HepG2 (cell line): ENCODE measurements at regions not wholly inside any gene's neighbourhood (a gene's known extent, or its start where the extent isn't known, plus 50 kb on each side); places are given as distances from the start of the nearest gene placed in this dataset.

Experiments used
- ATAC-seq: fragments of 200-7000 bp; cut with Tn5 transposase; 3 replicates; pipeline ENCODE4 v1.9.1; 2020; ENCODE audit warnings: mild to moderate bottlenecking, moderate library complexity
- BruUV-seq: library from RNA; stranded (reverse); fragments of 400-500 nt; replicated peaks from 2 replicates; lab custom pipeline; 2021; lab: Mats Ljungman, UMichigan
- CTCF ChIA-PET: fragments of 300-600 bp; formaldehyde crosslinking; extraction: SDS; loops from one replicate; lab custom pipeline; 2021; ENCODE audit warnings: low total read pairs, inconsistent platforms, low intra/inter-chr PET ratio; lab: Yijun Ruan, JAX
- POLR2A ChIA-PET: fragments of 350-600 bp; sonication (Branson Sonifier 250); formaldehyde crosslinking; loops from one replicate; lab custom pipeline; 2020; ENCODE audit warnings: antibody characterized with exemption, inconsistent platforms; lab: Yijun Ruan, JAX
- DNase-seq: peaks from one replicate; pipeline ENCODE4 v3.0.0-alpha.2; 2015; ENCODE audit warnings: low spot score
- FAIRE-seq: peaks from 3 replicates; lab custom pipeline; 2011; peaks lifted over from hg19 to GRCh38; lab: Jason Lieb, UNC
- H2AFZ ChIP-seq: one replicate; pipeline ENCODE4 v1.6.1; 2011; ENCODE audit warnings: low read length, inconsistent platforms
- H3K27ac ChIP-seq: fragments of 300-600 bp; 3 replicates; pipeline ENCODE4 v1.8.0; 2011; ENCODE audit warnings: mixed run types, mild to moderate bottlenecking, mixed read lengths, low read length, inconsistent platforms; ENCODE audit not compliant: insufficient read depth; ENCODE audit errors: extremely low read length
- H3K27me3 ChIP-seq, 2 experiments: fragments of 200-600 bp in 1 of 2; 2 replicates in 1 of 2; 3 replicates in 1 of 2; pipeline versions ENCODE4 v1.6.0 to v1.8.0; 2011; ENCODE audit warnings: low read length in 2 of 2, mild to moderate bottlenecking in 2 of 2, moderate library complexity in 2 of 2, inconsistent platforms in 1 of 2; ENCODE audit not compliant: insufficient read depth in 2 of 2, control insufficient read depth in 1 of 2
- H3K36me3 ChIP-seq, 2 experiments: fragments of 200-600 bp in 1 of 2; replicated peaks in 1 of 2; 2 replicates in 1 of 2; 3 replicates in 1 of 2; pipeline versions ENCODE4 v1.5.1 to v1.8.0; 2011; ENCODE audit warnings: low read length in 2 of 2, inconsistent platforms in 1 of 2; ENCODE audit not compliant: insufficient read depth in 2 of 2, control insufficient read depth in 1 of 2
- H3K4me1 ChIP-seq: 2 replicates; pipeline ENCODE4 v1.5.1; 2012; ENCODE audit warnings: low read length, inconsistent platforms; ENCODE audit not compliant: insufficient read depth
- H3K4me2 ChIP-seq: 2 replicates; pipeline ENCODE4 v1.6.0; 2011; ENCODE audit warnings: low read depth, low read length, inconsistent platforms
- H3K4me3 ChIP-seq, 3 experiments: fragments of 200-600 bp in 1 of 3; sonication (generic), shearing (Covaris generic) in 1 of 3; replicated peaks in 1 of 3; 2 replicates each; pipeline ENCODE4 v1.5.1; 2011 to 2016; ENCODE audit warnings: low read length in 3 of 3, inconsistent platforms in 2 of 3, low read depth in 2 of 3, mild to moderate bottlenecking in 2 of 3, control low read depth in 1 of 3, mixed read lengths in 1 of 3; ENCODE audit not compliant: insufficient read depth in 1 of 3
- H3K79me2 ChIP-seq: one replicate; pipeline ENCODE4 v1.6.1; 2011; ENCODE audit warnings: low read length, inconsistent platforms; ENCODE audit not compliant: insufficient read depth
- H3K9ac ChIP-seq: 2 replicates; pipeline ENCODE4 v1.6.0; 2011; ENCODE audit warnings: mild to moderate bottlenecking, low read depth, low read length, inconsistent platforms; ENCODE audit not compliant: insufficient read depth
- H3K9me3 ChIP-seq: 2 replicates; pipeline ENCODE4 v1.5.1; 2012; ENCODE audit warnings: mild to moderate bottlenecking, low read length
- H4K20me1 ChIP-seq: 2 replicates; pipeline ENCODE4 v1.6.0; 2011; ENCODE audit warnings: inconsistent platforms, mild to moderate bottlenecking, low read length, moderate library complexity; ENCODE audit not compliant: insufficient read depth
- AHDC1 ChIP-seq: sonication (generic); formaldehyde crosslinking; IDR thresholded peaks from 2 replicates; pipeline ENCODE4 v1.5.1; 2020; ENCODE audit warnings: mild to moderate bottlenecking, missing genetic modification reagents, borderline replicate concordance
- DMTF1 ChIP-seq: sonication (generic); formaldehyde crosslinking; IDR thresholded peaks from 2 replicates; pipeline ENCODE4 v1.4.0; 2020; ENCODE audit warnings: mild to moderate bottlenecking, missing genetic modification reagents
- MXD1 ChIP-seq: sonication (generic); formaldehyde crosslinking; IDR thresholded peaks from 2 replicates; pipeline ENCODE4 v1.4.0; 2020; ENCODE audit warnings: mild to moderate bottlenecking, missing genetic modification reagents
- TCF7 ChIP-seq: sonication (generic); IDR thresholded peaks from 2 replicates; pipeline ENCODE4 v1.6.1; 2016; ENCODE audit warnings: antibody characterized with exemption, low read depth
- ZFP90 ChIP-seq: sonication (generic); formaldehyde crosslinking; IDR thresholded peaks from 2 replicates; pipeline ENCODE4 v1.8.0; 2022; ENCODE audit warnings: missing genetic modification reagents, mild to moderate bottlenecking, inconsistent platforms, borderline replicate concordance
- ZNF251 ChIP-seq: sonication (generic); formaldehyde crosslinking; IDR thresholded peaks from 2 replicates; pipeline ENCODE4 v1.9.0; 2021; ENCODE audit warnings: mild to moderate bottlenecking, missing genetic modification reagents
- ZNF33B ChIP-seq: sonication (generic); formaldehyde crosslinking; IDR thresholded peaks from 2 replicates; pipeline ENCODE4 v1.5.1; 2020; ENCODE audit warnings: mild to moderate bottlenecking, missing genetic modification reagents
- ZNF503 ChIP-seq: sonication (generic); formaldehyde crosslinking; IDR thresholded peaks from 2 replicates; pipeline ENCODE4 v1.4.0; 2020; ENCODE audit warnings: missing genetic modification reagents
- ZNF691 ChIP-seq: sonication (generic); formaldehyde crosslinking; IDR thresholded peaks from 2 replicates; pipeline ENCODE4 v1.4.0; 2020; ENCODE audit warnings: missing genetic modification reagents, low read depth, mild to moderate bottlenecking, borderline replicate concordance
- WGBS: methylation state at CpG from one replicate; pipeline ENCODE4 v1.1.6; 2017; ENCODE audit warnings: low lambda C conversion rate; 5-methylcytosine and 5-hydroxymethylcytosine counted together
- in situ Hi-C: cut with HindIII; loops from 2 replicates; pipeline ENCODE4 v1.10.0; 2017; ENCODE audit warnings: low pct_unique_long_range_greater_than_20kb; ENCODE audit not compliant: extremely low pct_ligation_motif_present
- intact Hi-C: fragments of 100-400 bp; cut with micrococcal nuclease; formaldehyde crosslinking; loops from one replicate; pipeline ENCODE4 v1.10.0; 2022; ENCODE audit not compliant: unreplicated experiment

- TF ChIP-seq DMTF1 (CRISPR knock-in tag) (no peak), ZNF251 (no peak)
Observed at GRCh38 chr13:30088312-30088855, 219.0 kb downstream of the KATNAL1 start (continued).

DNA sequence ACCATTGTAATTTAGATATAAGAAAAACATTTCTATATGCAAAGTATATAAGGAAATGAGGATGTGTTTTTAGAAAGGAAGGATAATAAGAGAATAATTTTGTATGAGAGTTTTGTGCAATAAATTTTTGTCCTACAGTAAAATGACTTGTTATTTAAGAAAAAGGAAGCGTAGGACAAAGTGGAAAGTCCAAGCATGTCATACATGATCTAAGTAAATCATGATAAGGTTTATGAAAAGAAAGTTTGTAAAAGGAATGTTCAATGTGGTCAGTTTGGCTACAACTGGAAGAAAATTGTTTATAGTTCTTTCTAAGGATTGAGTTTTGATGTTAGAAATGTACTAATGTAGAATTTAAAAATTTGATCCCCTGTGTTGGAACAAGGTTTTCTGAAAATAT lies 222.3 kb downstream of the KATNAL1 start:
- Histone ChIP-seq H3K4me2 (no peak overlapping the region), H3K9me3 (no peaks in the 10 kb centered on the region), H3K9ac (no peak overlapping the region), H3K4me1 (no peaks in the 10 kb centered on the region), H3K79me2 (no peaks in the 10 kb centered on the region), H3K4me3 (no peak overlapping the region), H4K20me1 (no peaks in the 10 kb centered on the region), H3K27me3 (no peaks in the 10 kb centered on the region), H2AFZ (no peak overlapping the region), H3K36me3 (no peaks in the 10 kb centered on the region), H3K27ac (no peak overlapping the region)
- POLR2A ChIA-PET: no interaction called here
- BruUV-seq: no TSS peak
- intact Hi-C loops: no loop called here
- CTCF ChIA-PET: no interaction called here
- DNase-seq (no peak), FAIRE-seq (no peak), ATAC-seq (no peak)
- WGBS: 5% methylated on average over 1 of the region's 1 CpG
- in situ Hi-C loops: no loop called here
- TF ChIP-seq MXD1 (CRISPR knock-in tag) (no peak), ZNF691 (CRISPR knock-in tag) (no peak), TCF7 (no peak), ZNF33B (CRISPR knock-in tag) (no peak), ZNF503 (CRISPR knock-in tag) (no peak), AHDC1 (no peak), ZFP90 (CRISPR knock-in tag) (no peak)
